NCI-H1105 (cell line): ENCODE measurements at regions not wholly inside any gene's neighbourhood (a gene's known extent, or its start where the extent isn't known, plus 50 kb on each side); places are given as distances from the start of the nearest gene placed in this dataset.
"Not testable (repeated sequence)": the region's sequence is repeated elsewhere in the genome, so short reads cannot be mapped to it uniquely, and the experiment has no call there.

Source experiments
- DNase-seq: peaks from one replicate; lab custom pipeline; 2025; lab: John Stamatoyannopoulos, UW

DNA sequence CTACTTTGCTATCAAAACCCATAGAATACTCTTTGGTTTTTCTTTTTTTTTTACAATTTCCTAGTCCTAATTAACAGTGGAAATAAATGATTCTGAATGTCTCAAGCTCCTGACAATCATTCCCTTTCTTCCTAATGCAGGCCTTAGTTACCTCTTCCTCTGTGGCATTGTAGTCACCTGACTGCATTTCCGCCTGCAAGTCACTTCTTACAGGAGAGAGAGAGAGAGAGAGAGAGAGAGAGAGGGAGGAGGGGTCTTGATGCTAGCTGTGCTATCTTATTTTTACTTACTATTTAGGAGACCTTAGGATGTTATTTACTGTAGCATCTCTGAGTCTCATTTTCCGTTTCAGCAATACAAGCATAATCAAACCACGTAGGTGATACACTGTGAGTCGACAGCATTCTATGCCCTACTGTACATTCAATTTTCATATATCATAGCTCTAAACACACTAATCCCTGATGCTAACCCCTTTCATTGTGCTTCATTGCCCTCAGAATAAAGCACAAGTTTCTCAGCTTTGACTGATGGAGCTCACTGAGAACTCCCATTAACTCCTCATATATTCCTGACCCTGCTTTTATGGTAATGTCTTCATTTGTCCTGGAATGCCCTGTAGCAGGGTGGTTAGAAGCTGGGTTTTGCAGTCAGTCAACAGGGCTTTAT is 1237.3 kb downstream of the XPNPEP1 start:
- DNase-seq, result no peak

DNA sequence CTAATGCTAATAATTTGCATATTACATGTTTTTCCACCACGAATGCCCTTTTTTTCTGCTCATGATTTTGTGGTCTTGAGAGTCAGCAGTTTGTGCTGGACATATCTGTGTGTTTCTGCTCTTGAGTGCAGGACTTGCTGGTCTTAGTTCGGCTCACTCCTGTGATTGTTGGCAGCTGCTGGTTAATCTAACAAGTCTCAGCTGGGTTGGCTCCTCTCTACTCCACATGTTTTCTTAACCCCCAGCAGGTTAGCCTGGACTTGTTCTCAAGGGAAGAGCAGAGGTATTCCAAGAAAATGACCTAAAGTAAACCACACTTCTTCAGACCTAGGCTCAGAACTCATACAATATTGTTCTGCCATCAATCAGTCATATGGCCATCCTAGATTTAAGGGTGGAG is 1238.9 kb downstream of the XPNPEP1 start:
- DNase-seq, result no peak

DNA sequence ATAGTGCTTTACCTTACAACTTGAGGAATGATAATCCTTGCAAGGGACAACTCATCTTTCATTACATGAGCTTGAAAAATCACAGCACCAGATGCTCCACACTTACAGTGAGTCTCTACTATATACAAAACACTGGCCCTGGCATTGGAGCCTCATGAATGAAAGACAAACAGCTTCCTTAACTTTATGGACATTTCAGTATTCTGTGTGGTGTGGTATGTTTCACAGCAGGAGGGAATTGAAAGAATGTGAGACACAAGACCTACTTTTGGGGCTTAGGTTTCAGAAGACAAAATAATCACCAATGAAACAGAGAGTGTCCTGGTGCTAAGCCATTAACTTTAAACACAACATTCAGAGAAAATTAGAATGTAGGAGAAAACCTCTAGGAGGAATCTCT is 1249.6 kb downstream of the XPNPEP1 start:
- no peak for DNase-seq

DNA sequence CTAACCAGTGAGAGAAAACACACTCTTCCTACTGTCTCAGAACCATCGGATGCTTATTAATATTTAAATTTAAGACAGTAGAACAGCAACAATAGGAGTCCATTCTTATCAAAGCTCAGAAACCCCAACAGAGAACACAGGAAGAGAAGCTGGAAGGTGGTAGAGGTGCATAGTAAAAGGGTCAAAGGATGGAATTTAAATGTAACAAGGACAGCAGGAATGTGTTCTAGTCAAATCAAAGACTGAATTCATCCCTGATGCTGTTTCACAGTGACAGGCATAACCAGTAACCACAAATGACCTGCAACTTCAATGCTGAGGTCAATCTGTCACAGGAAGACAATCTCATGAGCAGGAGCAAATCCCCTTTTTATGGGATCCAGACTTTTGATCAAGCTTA is 1259.7 kb downstream of the XPNPEP1 start:
- no peak for DNase-seq

DNA sequence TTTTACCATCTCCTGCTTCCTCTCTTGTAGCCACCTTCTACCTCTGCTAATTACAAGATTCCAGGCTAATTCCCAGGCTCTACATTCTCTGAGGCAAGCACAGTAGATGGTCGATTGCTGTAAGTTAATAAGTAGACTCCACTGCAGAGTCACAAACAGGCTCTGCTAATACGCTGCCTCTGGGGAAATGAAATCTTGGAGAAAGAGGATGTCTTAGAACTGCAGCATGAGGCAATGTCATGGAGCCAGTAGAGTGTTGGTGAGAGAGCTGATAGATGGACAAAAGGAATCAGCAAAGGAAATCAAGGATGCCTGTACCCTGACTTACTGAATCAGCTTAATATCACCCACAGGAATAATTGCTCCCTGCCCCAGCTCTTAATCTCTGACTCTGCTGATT is 1260.3 kb downstream of the XPNPEP1 start:
- no peak for DNase-seq

DNA sequence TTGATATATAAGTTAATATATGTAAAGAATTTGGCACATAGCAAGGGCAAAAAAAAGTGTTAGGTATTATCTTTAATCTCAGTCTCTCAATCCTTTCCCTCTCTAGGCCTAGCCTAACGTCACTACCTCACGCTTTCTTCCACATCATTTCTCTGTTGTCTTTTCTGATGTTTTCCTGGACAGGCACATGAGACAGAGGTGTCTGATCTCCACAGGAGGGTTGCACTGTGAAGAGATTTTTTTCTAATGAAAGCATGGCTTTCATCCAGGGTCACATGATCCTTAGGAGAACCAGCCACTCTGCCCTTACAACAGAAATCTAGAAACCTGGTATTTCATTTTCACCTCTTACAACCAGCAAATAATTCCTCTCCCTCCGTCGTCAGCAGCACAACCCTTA is 1268.3 kb downstream of the XPNPEP1 start:
- no peak for DNase-seq

DNA sequence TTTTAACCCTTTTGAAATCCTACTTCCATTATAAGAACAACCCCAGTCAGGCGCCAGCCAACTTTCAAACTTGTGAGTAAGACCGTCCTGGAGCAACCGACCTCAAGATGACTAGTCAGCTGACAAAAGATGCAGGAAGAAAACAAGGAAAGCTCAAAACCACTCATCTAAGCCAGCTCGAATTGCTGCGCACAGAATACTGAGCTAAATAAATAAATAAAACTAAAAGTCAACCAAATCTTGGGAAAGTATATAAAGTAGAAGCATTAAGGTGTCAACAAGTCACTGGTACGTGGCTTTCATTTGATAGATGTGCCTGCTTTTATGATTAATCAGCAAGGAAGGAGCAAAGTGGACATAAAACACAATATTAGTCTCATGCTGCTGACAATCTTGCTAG is 1269.8 kb downstream of the XPNPEP1 start:
- no peak for DNase-seq

DNA sequence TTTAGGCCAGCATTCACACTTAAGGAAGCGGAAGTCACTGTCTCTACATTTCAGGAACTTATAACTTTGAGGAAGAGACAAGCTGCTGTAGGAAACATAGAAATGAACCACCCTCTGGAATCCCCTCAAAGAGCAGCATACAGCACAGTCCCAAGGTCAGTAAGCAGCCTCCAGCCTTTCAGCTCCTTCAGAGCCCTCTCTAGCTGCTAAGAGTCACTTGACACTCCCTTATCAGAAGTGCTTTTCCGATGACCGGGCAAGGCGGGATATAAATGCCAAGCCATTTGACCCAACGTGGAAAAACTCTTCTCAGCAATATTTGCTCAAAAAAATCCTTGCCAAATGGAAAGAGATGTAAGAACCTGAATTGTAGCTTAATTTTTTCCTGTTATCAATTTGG is 1284.3 kb downstream of the XPNPEP1 start:
- no peak for DNase-seq

DNA sequence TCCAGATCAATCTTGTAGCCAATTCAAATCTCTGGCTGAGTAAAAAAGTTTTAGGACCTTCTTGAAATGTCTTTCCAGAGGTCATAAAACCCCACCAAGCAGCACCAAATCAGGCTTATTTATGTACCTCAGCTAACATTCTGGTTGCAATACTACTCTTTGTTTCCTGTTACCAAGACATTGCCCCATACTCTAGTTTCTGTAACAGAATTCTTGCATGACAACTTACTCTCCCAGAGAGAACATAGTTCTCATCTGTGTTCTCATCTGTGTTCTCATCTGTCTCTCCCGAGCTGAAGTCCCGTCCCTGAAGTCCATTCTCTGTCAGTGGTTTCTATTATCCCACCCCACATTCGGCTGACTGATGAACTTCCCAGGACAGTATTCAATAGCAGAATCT is 1285.1 kb downstream of the XPNPEP1 start:
- DNase-seq, result no peak

DNA sequence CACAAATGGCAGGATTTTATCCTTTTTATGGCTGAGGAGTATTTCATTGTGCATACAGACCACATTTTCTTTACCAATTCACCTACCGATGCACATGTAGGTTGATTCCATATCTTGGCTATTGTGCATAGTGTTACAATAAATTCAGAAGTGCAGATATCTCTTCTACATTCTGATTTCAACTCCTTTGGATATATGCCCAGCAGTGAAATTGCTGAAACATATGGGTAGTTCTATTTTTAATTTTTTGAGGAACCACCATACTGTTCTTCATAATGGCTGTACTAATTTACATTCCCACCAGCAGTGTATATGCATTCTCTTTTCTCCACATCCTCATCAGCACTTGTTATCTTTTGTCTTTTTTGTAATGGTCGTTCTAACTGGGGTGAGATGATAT is 1290.3 kb downstream of the XPNPEP1 start:
- DNase-seq, result no peak

DNA sequence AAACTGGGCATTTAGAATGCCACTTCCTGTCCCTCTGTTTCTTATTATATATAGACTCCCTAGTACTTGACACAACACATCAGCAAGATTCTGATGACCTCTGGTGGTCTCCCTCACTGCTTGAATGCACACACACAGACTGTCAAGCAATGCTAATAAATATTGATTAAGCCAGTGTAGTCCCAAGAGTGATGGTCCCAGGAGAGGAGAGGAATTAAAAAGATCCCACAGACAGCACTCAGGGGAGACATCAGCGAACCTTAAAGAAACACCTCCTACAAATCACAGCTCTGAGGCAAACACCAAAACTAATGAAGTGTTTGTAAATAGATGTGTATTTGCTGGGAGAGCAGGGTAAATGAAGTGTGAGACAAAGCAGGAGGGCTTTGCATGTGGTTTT is 1291.2 kb downstream of the XPNPEP1 start:
- DNase-seq, result no peak

DNA sequence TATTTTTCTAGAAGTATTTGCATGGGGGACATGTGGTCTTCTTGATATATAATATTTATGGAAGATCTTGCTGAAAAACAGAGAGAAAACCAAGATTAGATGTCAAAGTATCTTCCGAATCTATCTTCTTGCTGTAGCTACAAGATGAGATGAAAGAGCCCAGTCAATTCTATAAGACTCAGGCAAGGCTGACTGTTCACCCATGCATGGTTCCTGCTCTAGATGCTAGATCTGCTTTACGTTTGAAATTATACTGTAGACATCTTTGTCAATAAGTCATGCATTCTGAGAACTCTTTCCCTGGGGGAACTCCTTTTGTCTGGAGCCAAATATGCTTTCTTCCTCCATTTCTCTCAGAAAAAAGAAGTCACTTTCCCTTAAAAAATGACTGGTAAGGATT is 1292.0 kb downstream of the XPNPEP1 start:
- DNase-seq, result no peak

DNA sequence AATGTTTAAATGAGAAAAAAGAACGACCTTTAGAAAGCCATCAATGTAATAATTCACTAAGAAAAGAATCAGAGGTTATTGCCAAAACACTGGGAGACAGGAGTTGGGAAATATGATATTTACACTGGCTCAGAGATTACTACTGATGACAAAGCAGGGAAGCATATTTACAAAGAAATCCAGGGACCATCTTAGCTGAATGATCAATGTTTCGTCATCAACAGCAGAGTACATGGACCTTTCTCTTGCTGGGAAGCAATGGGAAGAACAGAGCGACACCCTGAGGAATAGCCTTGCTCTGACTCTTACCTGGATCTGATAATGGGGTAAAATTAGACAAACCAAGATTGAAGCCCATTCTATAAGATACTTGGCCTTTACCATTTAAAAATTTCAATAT is 1293.5 kb downstream of the XPNPEP1 start:
- DNase-seq, result no peak

DNA sequence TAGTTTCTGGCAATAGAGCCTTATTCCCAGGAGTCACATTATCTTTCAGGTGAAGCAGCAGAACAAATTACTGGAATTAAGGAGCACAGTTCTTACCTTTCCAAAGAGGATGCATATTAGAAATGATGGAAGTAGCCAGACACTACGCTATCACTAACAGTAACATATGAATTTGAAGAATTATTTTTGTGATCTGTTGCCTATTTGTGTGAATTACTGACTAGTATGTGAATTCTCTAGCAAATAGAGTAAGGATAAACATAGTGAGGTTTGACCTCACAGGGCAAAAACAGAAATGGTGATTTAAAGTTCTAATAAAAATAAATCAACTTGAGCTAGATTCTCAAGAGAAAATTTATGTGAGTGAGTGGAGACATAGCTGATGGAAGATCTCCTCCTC is 1299.3 kb downstream of the XPNPEP1 start:
- no peak for DNase-seq

DNA sequence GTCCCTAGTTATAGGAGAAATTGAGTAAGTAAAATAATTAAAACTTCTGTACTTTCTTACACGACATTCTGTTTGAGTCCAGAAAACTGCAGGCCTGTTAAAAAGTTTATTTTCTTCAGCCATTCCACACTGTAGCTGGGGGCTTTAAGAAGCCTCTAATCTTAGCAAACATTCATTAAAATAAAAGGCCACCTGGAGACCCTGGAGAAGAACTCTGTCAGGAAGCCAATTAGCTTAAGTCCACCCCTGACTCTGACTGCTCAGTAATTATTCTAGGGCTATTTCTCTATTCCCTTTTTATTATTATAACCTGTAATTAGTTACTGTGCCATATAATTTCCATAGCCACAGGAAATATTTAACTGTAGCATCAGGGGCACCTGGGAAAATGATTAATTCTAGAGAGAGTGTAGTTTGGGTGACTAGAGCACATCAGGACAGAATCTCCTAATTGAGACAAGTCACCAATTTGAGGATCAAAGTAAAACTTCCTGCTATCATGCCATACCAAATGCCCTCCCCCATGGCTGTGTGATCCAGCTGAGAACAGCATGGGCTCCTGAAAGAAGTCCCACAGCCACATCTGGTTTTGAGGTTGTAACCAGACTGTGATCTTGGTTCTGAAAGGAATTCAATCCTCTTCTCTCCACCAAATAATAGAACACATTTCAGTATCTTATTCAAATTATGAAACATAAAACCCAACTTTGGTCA is 1302.3 kb downstream of the XPNPEP1 start:
- no peak for DNase-seq

DNA sequence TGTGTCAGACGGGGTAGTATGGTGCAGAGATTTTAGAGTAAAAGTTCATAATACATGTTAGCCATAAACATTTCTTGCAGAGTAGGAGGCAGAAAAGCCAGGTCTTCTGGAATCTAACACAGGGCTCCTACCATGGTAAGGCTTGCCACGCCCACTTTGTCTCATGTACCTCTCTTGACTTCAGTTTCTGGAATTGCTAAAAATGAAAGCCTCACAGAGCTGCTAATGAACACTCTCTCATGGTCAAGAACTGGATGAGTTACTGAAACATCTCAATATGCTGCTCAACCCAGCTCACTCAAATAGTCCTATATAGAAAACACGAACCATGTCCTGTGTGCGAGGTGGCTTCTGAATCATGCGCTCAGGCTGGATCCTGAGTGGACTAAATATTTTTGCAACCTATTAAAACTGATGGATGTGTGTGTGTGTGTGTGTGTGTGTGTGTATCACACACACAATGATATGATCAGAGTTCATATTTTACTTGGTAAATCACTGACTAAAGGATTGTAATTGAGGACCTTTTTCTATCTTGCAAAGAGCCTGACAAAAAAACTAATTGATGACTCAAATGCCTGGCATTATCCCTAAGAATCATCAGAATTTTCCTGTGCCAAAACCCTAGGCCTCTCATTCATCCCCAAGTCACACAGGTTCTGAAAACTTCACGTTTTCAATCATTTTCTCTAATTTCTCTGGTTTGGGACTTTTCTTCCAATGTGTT is 1306.6 kb downstream of the XPNPEP1 start:
- no peak for DNase-seq

DNA sequence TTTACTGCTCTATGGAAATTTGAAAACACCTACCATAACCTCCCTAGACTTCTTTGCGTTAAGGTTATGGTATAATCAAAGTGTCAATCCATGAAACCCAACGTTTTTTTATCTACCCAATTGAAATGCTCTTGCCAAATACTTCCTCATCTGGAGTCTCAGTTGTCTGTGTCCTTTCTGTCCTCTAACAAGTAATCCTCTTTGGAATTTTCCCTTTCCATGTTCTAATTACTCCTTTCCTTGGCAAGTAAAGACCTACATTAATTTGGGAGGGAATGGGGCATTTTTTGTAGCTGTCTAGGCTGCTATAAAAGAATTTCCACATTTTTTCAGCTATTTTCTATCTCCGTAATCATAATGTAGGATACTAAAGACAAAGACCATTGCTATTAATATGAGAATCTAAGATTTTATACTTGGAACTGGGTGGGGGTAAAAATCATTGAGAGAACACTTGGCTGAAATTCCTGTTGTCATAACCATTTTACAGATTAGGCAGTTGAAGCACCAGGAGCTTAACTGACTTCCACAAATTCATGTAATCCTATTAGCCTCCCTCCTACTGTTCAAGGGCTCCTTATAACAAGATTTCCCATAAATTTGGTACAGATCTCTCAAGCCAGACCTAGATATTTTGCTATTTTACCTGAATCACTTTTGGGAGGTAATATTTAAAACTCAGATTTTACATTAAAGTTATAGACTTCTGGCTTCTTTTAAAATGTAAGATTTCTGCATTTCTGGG is 1307.6 kb downstream of the XPNPEP1 start:
- DNase-seq, result no peak

DNA sequence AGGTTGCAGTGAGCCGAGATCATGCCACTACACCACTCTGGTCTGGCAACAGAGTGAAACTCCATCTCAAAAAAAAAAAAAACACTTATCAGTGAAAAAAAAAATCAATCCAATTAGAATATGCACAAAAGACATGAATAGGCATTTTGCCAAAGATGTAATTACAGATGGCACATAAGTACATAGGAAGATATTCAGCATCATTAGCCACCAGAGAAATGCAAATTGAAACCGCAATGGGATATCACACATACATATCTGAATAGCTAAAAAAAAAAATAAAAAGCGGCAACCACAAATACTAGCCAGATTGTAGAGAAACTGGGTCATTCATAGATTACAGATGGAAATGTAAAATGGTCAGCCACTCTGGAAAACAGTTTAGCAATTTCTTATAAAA is 1310.8 kb downstream of the XPNPEP1 start:
- peak; percentile 60 for DNase-seq

DNA sequence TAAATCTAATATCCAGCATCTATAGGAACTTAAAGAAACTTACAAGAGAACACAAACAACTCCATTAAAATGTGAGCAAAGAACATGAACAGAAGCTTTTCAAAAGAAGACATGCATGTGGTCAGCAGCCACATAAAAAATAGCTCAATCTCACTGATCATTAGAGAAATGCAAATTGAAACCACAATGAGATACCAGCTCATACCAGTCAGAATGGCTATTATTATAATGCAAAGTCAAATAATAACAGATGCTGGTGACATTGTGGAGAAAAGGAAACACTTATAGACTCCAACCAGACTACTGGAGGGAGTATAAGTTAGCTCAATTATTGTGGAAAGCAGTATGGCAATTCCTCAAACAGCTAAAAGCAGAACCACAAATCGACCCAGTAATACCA is 1314.5 kb downstream of the XPNPEP1 start:
- no peak for DNase-seq

DNA sequence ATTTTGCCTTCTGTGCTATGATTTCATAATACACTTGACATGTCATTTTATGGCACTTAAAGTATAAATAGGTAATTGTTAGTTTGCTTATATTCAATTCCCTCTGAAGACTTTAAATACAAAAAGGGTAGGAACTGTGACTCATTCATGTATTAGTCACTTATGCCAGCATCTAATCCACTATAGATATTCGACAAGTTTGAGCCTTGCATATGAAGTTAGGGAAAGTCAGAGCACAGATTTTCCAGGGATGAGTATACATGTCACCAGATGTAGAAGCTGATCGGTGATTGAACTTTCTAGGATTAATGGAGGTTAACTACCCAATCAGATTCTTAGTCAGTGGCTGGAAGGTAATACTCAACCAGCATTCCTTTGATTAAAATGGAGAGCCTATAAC is 1321.5 kb downstream of the XPNPEP1 start:
- DNase-seq, result no peak

DNA sequence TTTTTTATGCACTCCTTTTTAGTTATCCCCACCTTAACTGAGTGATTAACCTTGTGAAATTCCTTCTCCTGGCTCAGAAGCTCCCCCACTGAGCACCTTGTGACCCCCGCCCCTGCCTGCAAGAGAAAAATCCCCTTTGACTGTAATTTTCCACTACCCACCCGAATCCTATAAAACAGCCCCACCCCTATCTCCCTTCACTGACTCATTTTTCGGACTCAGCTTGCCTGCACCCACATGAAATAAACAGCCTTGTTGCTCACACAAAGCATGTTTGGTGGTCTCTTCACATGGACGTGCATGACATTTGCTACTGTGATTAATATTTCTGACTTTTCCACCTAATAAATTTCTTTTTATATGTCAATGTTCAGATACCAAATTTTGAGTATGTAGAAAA is 1322.8 kb downstream of the XPNPEP1 start:
- DNase-seq, result not testable (repeated sequence)

DNA sequence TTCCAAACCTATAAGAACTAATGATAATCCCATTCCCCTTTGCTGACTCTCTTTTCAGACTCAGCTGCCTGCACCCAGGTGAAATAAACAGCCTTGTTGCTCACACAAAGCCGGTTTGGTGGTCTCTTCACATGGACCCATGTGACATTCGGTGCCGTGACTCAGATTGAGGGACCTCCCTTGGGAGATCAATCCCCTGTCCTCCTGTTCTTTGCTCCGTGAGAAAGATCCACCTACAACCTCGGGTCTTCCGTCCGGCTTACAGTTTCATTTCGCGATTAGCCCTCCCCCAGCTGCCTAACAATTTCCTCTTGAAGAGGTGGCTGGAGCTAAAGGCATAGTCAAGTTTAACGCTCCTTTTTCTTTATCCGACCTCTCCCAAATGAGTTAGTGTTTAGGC is 1324.0 kb downstream of the XPNPEP1 start:
- not testable (repeated sequence) for DNase-seq

DNA sequence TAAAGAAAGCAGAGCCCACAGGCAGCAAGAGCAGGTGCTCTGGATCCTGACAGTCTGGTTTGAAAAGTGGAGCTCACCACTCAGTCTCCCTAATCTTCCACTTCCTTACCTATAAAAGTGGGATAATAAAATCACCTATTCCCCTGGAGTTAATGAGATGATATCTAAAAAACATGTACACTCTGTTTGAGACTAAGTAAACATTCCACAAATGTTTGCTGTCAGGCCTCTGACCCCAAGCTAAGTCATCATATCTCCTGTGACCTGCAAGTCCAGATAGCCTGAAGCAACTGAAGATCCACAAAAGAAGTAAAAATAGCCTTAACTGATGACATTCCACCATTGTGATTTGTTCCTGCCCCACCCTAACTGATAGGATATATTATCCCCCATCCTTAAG is 1324.5 kb downstream of the XPNPEP1 start:
- no peak for DNase-seq
